ENCODE measurements at regions not wholly inside any gene's neighbourhood (a gene's known extent, or its start where the extent isn't known, plus 50 kb on each side); places are given as distances from the start of the nearest gene placed in this dataset.
"Not testable (repeated sequence)": the region's sequence is repeated elsewhere in the genome, so short reads cannot be mapped to it uniquely, and the experiment has no call there.

- DNase-seq (ENCODE audit: low spot score in 2 of 2, unreplicated experiment in 2 of 2) = no peak
Measured at GRCh38 chr12:9325471-9325870, 117.3 kb upstream of the PZP start.

GRCh38 chr12:9324782-9325181 lies 116.6 kb upstream of the PZP start:
- no peak for TF ChIP-seq CTCF (IDR thresholded peaks at IDR 0.05; ENCODE audit: unreplicated experiment)
- Mint-ChIP-seq H3K36me3 (peaks cover 2% of the 10 kb centered on the region), H3K27me3 (ENCODE audit: low read depth) (no peaks in the 10 kb centered on the region), H3K4me3 (no peak overlapping the region), H3K27ac (no peak overlapping the region), H3K4me1 (peaks cover 18% of the 10 kb centered on the region), H3K9me3 (no peaks in the 10 kb centered on the region)
- no peak for DNase-seq (ENCODE audit: low spot score in 2 of 2, unreplicated experiment in 2 of 2)

More at GRCh38 chr12:9325471-9325870, 117.3 kb upstream of the PZP start:
- Mint-ChIP-seq H3K4me1 (peaks cover 18% of the 10 kb centered on the region), H3K36me3 (peaks cover 2% of the 10 kb centered on the region), H3K9me3 (no peaks in the 10 kb centered on the region), H3K27ac (no peak overlapping the region), H3K27me3 (ENCODE audit: low read depth) (no peaks in the 10 kb centered on the region), H3K4me3 (no peak overlapping the region)
- no peak for TF ChIP-seq CTCF (IDR thresholded peaks at IDR 0.05; ENCODE audit: unreplicated experiment)

- Mint-ChIP-seq H3K9me3 (no peaks in the 10 kb centered on the region), H3K36me3 (peaks cover under 1% of the 10 kb centered on the region), H3K27me3 (ENCODE audit: low read depth) (no peaks in the 10 kb centered on the region), H3K27ac (no peak overlapping the region), H3K4me3 (no peak overlapping the region), H3K4me1 (peaks cover 18% of the 10 kb centered on the region)
- no peak for DNase-seq (ENCODE audit: low spot score in 2 of 2, unreplicated experiment in 2 of 2)
- no peak for TF ChIP-seq CTCF (IDR thresholded peaks at IDR 0.05; ENCODE audit: unreplicated experiment)
Measured at GRCh38 chr12:9323144-9323681, 115.0 kb upstream of the PZP start.

DNA sequence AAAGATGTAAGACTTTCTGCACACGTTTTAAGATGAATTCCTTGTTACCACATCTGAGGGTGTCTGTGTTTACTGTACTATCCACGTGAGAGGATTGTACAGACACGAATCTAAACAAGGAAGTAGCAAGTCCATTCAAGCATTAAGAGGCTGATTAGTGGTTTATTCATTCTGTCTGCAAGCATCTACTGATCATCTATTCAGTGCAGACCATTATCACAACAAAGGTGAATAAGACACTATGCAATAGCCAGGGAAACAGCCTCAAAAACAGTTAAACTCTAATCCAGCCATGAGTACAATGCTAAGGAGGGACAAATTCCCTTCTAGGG lies 111.6 kb upstream of the PZP start:
- H3K27ac Mint-ChIP-seq = no peak overlapping the region
- no peak for TF ChIP-seq CTCF (IDR thresholded peaks at IDR 0.05; ENCODE audit: unreplicated experiment)
- H3K4me3 Mint-ChIP-seq = no peak overlapping the region
- no peaks in the 10 kb centered on the region for H3K27me3 Mint-ChIP-seq (ENCODE audit: low read depth)
- DNase-seq (ENCODE audit: low spot score in 2 of 2, unreplicated experiment in 2 of 2) = no peak
- H3K4me1 Mint-ChIP-seq = peaks cover 6% of the 10 kb centered on the region
- no peaks in the 10 kb centered on the region for H3K9me3 Mint-ChIP-seq
- H3K36me3 Mint-ChIP-seq = no peaks in the 10 kb centered on the region

DNA sequence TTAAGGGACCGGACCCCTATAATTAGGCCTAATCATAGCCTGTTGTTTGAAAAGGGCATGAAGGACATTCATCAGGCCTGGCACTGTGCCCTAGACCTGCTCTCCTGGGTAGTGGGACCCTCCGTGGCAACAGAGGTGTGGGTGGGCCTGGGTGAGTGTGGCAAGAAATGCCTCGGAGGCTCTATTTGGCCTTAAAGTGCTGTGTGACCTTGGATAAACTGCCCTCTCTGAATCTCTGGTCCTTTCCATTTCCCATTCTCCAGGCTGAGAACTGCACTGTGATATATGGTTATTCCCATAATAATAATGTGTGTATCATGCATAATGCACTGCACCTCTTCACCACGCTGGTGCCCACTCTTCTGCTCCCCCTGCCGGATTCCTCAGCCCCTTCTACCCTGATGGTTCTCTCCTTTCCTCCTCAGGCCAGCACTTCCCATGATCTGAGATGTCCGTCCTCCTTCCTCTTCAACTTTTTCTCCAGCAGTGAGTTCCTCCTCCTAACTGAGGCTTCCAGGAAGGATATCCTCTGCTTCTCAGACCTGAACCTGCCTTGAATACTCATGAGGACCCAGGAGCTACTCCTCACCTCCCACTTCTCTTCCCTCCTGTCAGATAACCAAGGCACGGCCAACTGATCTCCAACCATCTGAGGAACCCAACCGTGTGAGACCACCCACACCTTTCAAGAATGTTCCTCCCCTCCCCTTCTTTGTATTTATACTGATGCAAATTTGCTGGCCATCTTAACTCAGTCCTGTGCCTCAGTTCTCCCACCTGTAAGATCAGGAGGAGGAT lies 111.0 kb upstream of the PZP start:
- DNase-seq (ENCODE audit: low spot score in 2 of 2, unreplicated experiment in 2 of 2) = no peak
- Mint-ChIP-seq H3K27me3 (ENCODE audit: low read depth) (no peaks in the 10 kb centered on the region), H3K4me3 (no peak overlapping the region), H3K36me3 (no peaks in the 10 kb centered on the region), H3K27ac (no peak overlapping the region), H3K4me1 (peaks cover 6% of the 10 kb centered on the region), H3K9me3 (no peaks in the 10 kb centered on the region)
- TF ChIP-seq CTCF (IDR thresholded peaks at IDR 0.05; ENCODE audit: unreplicated experiment) = no peak

GRCh38 chr12:9313479-9313878 lies 105.3 kb upstream of the PZP start:
- H3K9me3 Mint-ChIP-seq; H3K27me3 Mint-ChIP-seq (ENCODE audit: low read depth); H3K36me3 Mint-ChIP-seq; H3K4me1 Mint-ChIP-seq; DNase-seq (ENCODE audit: low spot score in 2 of 2, unreplicated experiment in 2 of 2); H3K4me3 Mint-ChIP-seq; H3K27ac Mint-ChIP-seq: not testable (repeated sequence)

GRCh38 chr12:9312406-9313392 lies 104.5 kb upstream of the PZP start:
- H3K36me3 Mint-ChIP-seq = not testable (repeated sequence)

GRCh38 chr12:9311454-9311853 lies 103.3 kb upstream of the PZP start:
- H3K4me1 Mint-ChIP-seq; H3K4me3 Mint-ChIP-seq; DNase-seq (ENCODE audit: low spot score in 2 of 2, unreplicated experiment in 2 of 2); H3K36me3 Mint-ChIP-seq; H3K9me3 Mint-ChIP-seq; H3K27ac Mint-ChIP-seq; H3K27me3 Mint-ChIP-seq (ENCODE audit: low read depth): not testable (repeated sequence)

More at GRCh38 chr12:9312406-9313392, 104.5 kb upstream of the PZP start:
- not testable (repeated sequence) for H3K4me3 Mint-ChIP-seq; H3K4me1 Mint-ChIP-seq; DNase-seq (ENCODE audit: low spot score in 2 of 2, unreplicated experiment in 2 of 2); H3K9me3 Mint-ChIP-seq; H3K27me3 Mint-ChIP-seq (ENCODE audit: low read depth); H3K27ac Mint-ChIP-seq

Data from mesothelial cell of epicardium (in vitro differentiated cells).